SK-N-SH (cell line): ENCODE measurements at regions not wholly inside any gene's neighbourhood (a gene's known extent, or its start where the extent isn't known, plus 50 kb on each side); places are given as distances from the start of the nearest gene placed in this dataset.

Experiments
- CTCF ChIA-PET: fragments of 300-600, 350-600 bp; formaldehyde crosslinking; extraction: SDS; loops from one replicate; lab custom pipeline; 2021; lab: Yijun Ruan, JAX
- POLR2A ChIA-PET: fragments of 350-600 bp; sonication (Branson Sonifier 250); formaldehyde crosslinking; extraction: SDS; loops from one replicate; lab custom pipeline; 2020; ENCODE audit warnings: antibody characterized with exemption, inconsistent platforms; lab: Yijun Ruan, JAX
- DNase-seq: peaks from one replicate; pipeline ENCODE4 v3.0.0; 2012
- H2AFZ ChIP-seq: fragments of 200-600 bp; sonication (generic); 2 replicates; pipeline ENCODE4 v1.8.1; 2016; ENCODE audit warnings: antibody characterized with exemption, mild to moderate bottlenecking, low read depth
- H3F3A ChIP-seq: fragments of 200-600 bp; sonication (generic); replicated peaks from 2 replicates; pipeline ENCODE3; 2016; ENCODE audit warnings: antibody characterized with exemption, mild to moderate bottlenecking; ENCODE audit not compliant: insufficient read depth
- H3K27ac ChIP-seq, 2 experiments: fragments of 200-500 bp in 1 of 2; fragments of 200-600 bp in 1 of 2; sonication (Bioruptor generic) in 1 of 2; sonication (generic), shearing (Covaris generic) in 1 of 2; 2 replicates each; pipeline versions ENCODE4 v1.5.1 to v1.6.1; 2014 to 2016; ENCODE audit warnings: low read depth in 2 of 2, inconsistent platforms in 1 of 2, low read length in 1 of 2, mild to moderate bottlenecking in 1 of 2, mixed read lengths in 1 of 2
- H3K27me3 ChIP-seq: fragments of 200-600 bp; sonication (generic), shearing (Covaris generic); 2 replicates; pipeline ENCODE4 v1.6.1; 2016; ENCODE audit warnings: mixed run types; ENCODE audit not compliant: insufficient read depth
- H3K36me3 ChIP-seq, 2 experiments: fragments of 200-500 bp in 1 of 2; fragments of 200-600 bp in 1 of 2; sonication (Bioruptor generic) in 1 of 2; sonication (generic) in 1 of 2; replicated peaks in 1 of 2; 2 replicates each; pipeline versions ENCODE3 to v1.5.1; 2014 to 2016; ENCODE audit warnings: low read length in 1 of 2, mild to moderate bottlenecking in 1 of 2; ENCODE audit not compliant: insufficient read depth in 2 of 2, control insufficient read depth in 1 of 2
- H3K4me1 ChIP-seq, 2 experiments: fragments of 200-500 bp in 1 of 2; fragments of 200-600 bp in 1 of 2; sonication (Bioruptor generic) in 1 of 2; sonication (generic), shearing (Covaris generic) in 1 of 2; 2 replicates each; pipeline versions ENCODE4 v1.5.1 to v1.6.1; 2014 to 2016; ENCODE audit warnings: low read depth in 1 of 2, low read length in 1 of 2, mixed run types in 1 of 2; ENCODE audit not compliant: insufficient read depth in 2 of 2, control insufficient read depth in 1 of 2
- H3K4me2 ChIP-seq: fragments of 200-600 bp; sonication (generic), shearing (Covaris generic); 2 replicates; pipeline ENCODE4 v1.6.1; 2017; ENCODE audit warnings: mixed run types
- H3K4me3 ChIP-seq, 2 experiments: fragments of 200-500 bp in 1 of 2; fragments of 200-600 bp in 1 of 2; sonication (Bioruptor generic) in 1 of 2; sonication (generic), shearing (Covaris generic) in 1 of 2; 2 replicates each; pipeline versions ENCODE4 v1.5.1 to v1.8.1; 2014 to 2016; ENCODE audit warnings: low read depth in 2 of 2, inconsistent platforms in 1 of 2, low read length in 1 of 2, mild to moderate bottlenecking in 1 of 2, mixed read lengths in 1 of 2, moderate library complexity in 1 of 2
- H3K79me2 ChIP-seq: fragments of 200-600 bp; sonication (generic); 2 replicates; pipeline ENCODE4 v1.8.1; 2017; ENCODE audit warnings: mild to moderate bottlenecking; ENCODE audit not compliant: insufficient read depth
- H3K9ac ChIP-seq: fragments of 200-600 bp; sonication (generic); 2 replicates; pipeline ENCODE4 v1.6.1; 2017; ENCODE audit warnings: mixed run types
- H3K9me2 ChIP-seq: fragments of 200-600 bp; sonication (generic); 2 replicates; pipeline ENCODE4 v1.6.1; 2017; ENCODE audit warnings: mixed run types
- H3K9me3 ChIP-seq: fragments of 200-600 bp; sonication (generic); 2 replicates; pipeline ENCODE4 v1.6.1; 2017; ENCODE audit warnings: mixed run types, mild to moderate bottlenecking, moderate library complexity
- H4K20me1 ChIP-seq: fragments of 200-600 bp; sonication (generic); 2 replicates; pipeline ENCODE4 v1.6.1; 2017; ENCODE audit warnings: mild to moderate bottlenecking, mixed run types; ENCODE audit not compliant: insufficient read depth
- CHD2 ChIP-seq: fragments of 150-350 bp; IDR thresholded peaks from 2 replicates; pipeline ENCODE4 v1.6.1; 2018; ENCODE audit warnings: low read length; ENCODE audit not compliant: partially characterized antibody
- CTCF ChIP-seq: fragments of 200-600 bp; sonication (generic); IDR thresholded peaks from 2 replicates; pipeline ENCODE4 v1.6.1; 2017; ENCODE audit warnings: antibody characterized with exemption, mild to moderate bottlenecking, moderate library complexity
- ELF1 ChIP-seq: IDR thresholded peaks from 2 replicates; pipeline ENCODE4 v1.4.0; 2012
- FOSL2 ChIP-seq: IDR thresholded peaks from 2 replicates; pipeline ENCODE4 v1.4.0; 2012; ENCODE audit warnings: low read depth, mild to moderate bottlenecking, moderate library complexity, borderline replicate concordance
- FOXJ3 ChIP-seq: sonication (generic); formaldehyde crosslinking; IDR thresholded peaks from 2 replicates; pipeline ENCODE4 v1.5.1; 2020; ENCODE audit warnings: mild to moderate bottlenecking, missing genetic modification reagents
- FOXM1 ChIP-seq: IDR thresholded peaks from 2 replicates; pipeline ENCODE4 v1.4.0; 2012; ENCODE audit warnings: low read depth, mild to moderate bottlenecking
- GATA2 ChIP-seq: sonication (generic); formaldehyde crosslinking; IDR thresholded peaks from 2 replicates; pipeline ENCODE4 v1.5.0; 2020; ENCODE audit warnings: mild to moderate bottlenecking, missing genetic modification reagents
- NFIC ChIP-seq: IDR thresholded peaks from 2 replicates; pipeline ENCODE4 v1.4.0; 2012; ENCODE audit warnings: borderline replicate concordance
- POLR2AphosphoS5 ChIP-seq: IDR thresholded peaks from 2 replicates; pipeline ENCODE4 v1.6.1; 2012; ENCODE audit warnings: low read depth, low read length
- RFX5 ChIP-seq: IDR thresholded peaks from 2 replicates; pipeline ENCODE4 v1.6.1; 2012; ENCODE audit warnings: mild to moderate bottlenecking, improper control_type of control experiment, low read length
- SIN3A ChIP-seq: IDR thresholded peaks from 2 replicates; pipeline ENCODE4 v1.6.1; 2012; ENCODE audit warnings: low read depth, mild to moderate bottlenecking, low read length, moderate library complexity, borderline replicate concordance
- TAF1 ChIP-seq: IDR thresholded peaks from 2 replicates; pipeline ENCODE4 v1.6.1; 2012; ENCODE audit warnings: low read depth, mild to moderate bottlenecking, low read length, moderate library complexity, borderline replicate concordance
- TCF12 ChIP-seq: IDR thresholded peaks from 2 replicates; pipeline ENCODE4 v1.4.0; 2012
- YY1 ChIP-seq: IDR thresholded peaks from 2 replicates; pipeline ENCODE4 v1.4.0; 2012; ENCODE audit warnings: low read depth, mild to moderate bottlenecking
- WGBS: methylation state at CpG from one replicate; pipeline ENCODE4 v1.1.6; 2017; ENCODE audit warnings: low lambda C conversion rate; 5-methylcytosine and 5-hydroxymethylcytosine counted together
- TF ChIP-seq, protein P1 (sequence below): IDR thresholded peaks from 2 replicates; pipeline ENCODE4 v1.4.0; 2012; ENCODE audit warnings: low read depth, borderline replicate concordance
- TF ChIP-seq, protein P2 (sequence below): IDR thresholded peaks from 2 replicates; pipeline ENCODE4 v1.4.0; 2012; ENCODE audit warnings: low read depth
- TF ChIP-seq, protein P3 (sequence below): IDR thresholded peaks from 2 replicates; pipeline ENCODE4 v1.6.1; 2012; ENCODE audit warnings: mild to moderate bottlenecking, low read depth, low read length, moderate library complexity

DNA sequence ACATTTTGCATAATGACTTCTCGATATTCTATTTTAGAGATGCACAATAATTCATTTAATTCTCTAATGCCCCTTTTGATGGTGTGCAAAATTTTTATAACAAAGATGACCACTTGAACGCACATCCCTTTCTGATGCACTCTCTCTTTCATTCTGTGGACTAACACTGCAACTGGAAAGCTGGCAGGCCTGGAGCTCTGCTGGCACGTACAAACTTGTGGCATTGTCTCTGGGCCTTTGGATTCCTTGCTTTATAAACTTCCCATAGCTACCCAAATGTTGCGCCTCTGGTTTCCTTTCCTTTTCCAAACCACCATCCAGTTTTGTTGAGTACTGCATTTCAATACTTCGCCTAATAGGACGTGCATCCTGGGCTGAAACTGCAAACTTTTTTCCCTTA lies 194.5 kb upstream of the CFAP20DC start:
- TF ChIP-seq, protein P1, sequence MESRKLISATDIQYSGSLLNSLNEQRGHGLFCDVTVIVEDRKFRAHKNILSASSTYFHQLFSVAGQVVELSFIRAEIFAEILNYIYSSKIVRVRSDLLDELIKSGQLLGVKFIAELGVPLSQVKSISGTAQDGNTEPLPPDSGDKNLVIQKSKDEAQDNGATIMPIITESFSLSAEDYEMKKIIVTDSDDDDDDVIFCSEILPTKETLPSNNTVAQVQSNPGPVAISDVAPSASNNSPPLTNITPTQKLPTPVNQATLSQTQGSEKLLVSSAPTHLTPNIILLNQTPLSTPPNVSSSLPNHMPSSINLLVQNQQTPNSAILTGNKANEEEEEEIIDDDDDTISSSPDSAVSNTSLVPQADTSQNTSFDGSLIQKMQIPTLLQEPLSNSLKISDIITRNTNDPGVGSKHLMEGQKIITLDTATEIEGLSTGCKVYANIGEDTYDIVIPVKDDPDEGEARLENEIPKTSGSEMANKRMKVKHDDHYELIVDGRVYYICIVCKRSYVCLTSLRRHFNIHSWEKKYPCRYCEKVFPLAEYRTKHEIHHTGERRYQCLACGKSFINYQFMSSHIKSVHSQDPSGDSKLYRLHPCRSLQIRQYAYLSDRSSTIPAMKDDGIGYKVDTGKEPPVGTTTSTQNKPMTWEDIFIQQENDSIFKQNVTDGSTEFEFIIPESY: no peak
- TF ChIP-seq FOXJ3 (CRISPR knock-in tag) (no peak), RFX5 (no peak), CTCF (no peak), YY1 (no peak), SIN3A (no peak), FOSL2 (no peak), GATA2 (no peak), TAF1 (no peak), TCF12 (no peak), POLR2AphosphoS5 (no peak), CHD2 (no peak)
- TF ChIP-seq, protein P2, sequence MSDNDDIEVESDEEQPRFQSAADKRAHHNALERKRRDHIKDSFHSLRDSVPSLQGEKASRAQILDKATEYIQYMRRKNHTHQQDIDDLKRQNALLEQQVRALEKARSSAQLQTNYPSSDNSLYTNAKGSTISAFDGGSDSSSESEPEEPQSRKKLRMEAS: no peak
- H3K4me3 ChIP-seq: no peak overlapping the region
- CTCF ChIA-PET: interaction anchor here (0.8 kb wide), 1 partner anchor 14 kb away, joined by 3 read pairs; no protein-coding TSS in a partner anchor
- no peak overlapping the region for H3K9ac ChIP-seq
- 87% methylated on average over 6 of the region's 6 CpGs for WGBS
- H2AFZ ChIP-seq: no peak overlapping the region
- H3K27me3 ChIP-seq: no peaks in the 10 kb centered on the region
- no peaks in the 10 kb centered on the region for H3K9me2 ChIP-seq
- H3K9me3 ChIP-seq: no peaks in the 10 kb centered on the region
- H4K20me1 ChIP-seq: no peaks in the 10 kb centered on the region
- H3K4me2 ChIP-seq: no peak overlapping the region
- no peaks in the 10 kb centered on the region for H3K36me3 ChIP-seq
- H3K79me2 ChIP-seq: no peaks in the 10 kb centered on the region
- POLR2A ChIA-PET: no interaction called here
- H3K4me1 ChIP-seq: peaks cover 15 to 19% of the 10 kb centered on the region in 2 experiments; a peak in 3 of 4 replicates
- H3K27ac ChIP-seq: no peak overlapping the region; a peak in 1 of 4 replicates
- peaks cover 5% of the 10 kb centered on the region for H3F3A ChIP-seq
- DNase-seq: no peak

DNA sequence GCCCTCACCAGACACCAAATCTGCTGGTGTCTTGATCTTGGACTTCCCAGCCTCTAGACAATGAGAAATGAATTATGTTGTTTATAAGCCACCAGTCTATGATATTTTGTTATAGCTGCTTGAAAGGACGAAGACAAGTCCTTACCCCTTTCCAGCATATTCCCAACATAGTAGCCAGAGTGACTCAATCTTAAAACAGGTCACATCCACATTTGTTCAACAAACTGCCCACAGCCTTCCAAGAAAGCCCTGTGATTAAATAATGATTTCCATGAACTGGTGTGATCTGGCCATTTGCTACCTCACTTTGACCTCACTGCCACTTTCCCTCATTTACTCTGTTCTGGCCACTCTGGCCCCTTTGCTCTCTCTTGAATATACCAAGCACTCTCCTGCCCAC lies 193.7 kb upstream of the CFAP20DC start:
- H2AFZ ChIP-seq: no peak overlapping the region
- H3K9ac ChIP-seq: no peak overlapping the region
- no peaks in the 10 kb centered on the region for H3K9me2 ChIP-seq
- peaks cover 5% of the 10 kb centered on the region for H3F3A ChIP-seq
- no peaks in the 10 kb centered on the region for H3K36me3 ChIP-seq
- H3K4me3 ChIP-seq: no peak overlapping the region
- no peak overlapping the region for H3K4me2 ChIP-seq
- DNase-seq: no peak
- H3K27ac ChIP-seq: no peak overlapping the region
- no peaks in the 10 kb centered on the region for H3K79me2 ChIP-seq
- ChIA-PET CTCF (interaction anchor here (0.6 to 0.8 kb wide), 2 partner anchors 15 to 65 kb away, joined by 3 read pairs; no protein-coding TSS in a partner anchor), POLR2A (no interaction called here)
- WGBS: 45% methylated on average over 1 of the region's 1 CpG
- H3K27me3 ChIP-seq: no peaks in the 10 kb centered on the region
- H3K4me1 ChIP-seq: peaks cover 15 to 19% of the 10 kb centered on the region in 2 experiments; a peak in 3 of 4 replicates
- H3K9me3 ChIP-seq: no peaks in the 10 kb centered on the region
- no peaks in the 10 kb centered on the region for H4K20me1 ChIP-seq
- no peak for TF ChIP-seq RFX5
- TF ChIP-seq ELF1: no peak
- no peak for TF ChIP-seq TAF1
- TF ChIP-seq NFIC: no peak
- TF ChIP-seq CTCF: no peak
- TF ChIP-seq CHD2: no peak
- TF ChIP-seq FOXM1: no peak
- TF ChIP-seq, protein P3, sequence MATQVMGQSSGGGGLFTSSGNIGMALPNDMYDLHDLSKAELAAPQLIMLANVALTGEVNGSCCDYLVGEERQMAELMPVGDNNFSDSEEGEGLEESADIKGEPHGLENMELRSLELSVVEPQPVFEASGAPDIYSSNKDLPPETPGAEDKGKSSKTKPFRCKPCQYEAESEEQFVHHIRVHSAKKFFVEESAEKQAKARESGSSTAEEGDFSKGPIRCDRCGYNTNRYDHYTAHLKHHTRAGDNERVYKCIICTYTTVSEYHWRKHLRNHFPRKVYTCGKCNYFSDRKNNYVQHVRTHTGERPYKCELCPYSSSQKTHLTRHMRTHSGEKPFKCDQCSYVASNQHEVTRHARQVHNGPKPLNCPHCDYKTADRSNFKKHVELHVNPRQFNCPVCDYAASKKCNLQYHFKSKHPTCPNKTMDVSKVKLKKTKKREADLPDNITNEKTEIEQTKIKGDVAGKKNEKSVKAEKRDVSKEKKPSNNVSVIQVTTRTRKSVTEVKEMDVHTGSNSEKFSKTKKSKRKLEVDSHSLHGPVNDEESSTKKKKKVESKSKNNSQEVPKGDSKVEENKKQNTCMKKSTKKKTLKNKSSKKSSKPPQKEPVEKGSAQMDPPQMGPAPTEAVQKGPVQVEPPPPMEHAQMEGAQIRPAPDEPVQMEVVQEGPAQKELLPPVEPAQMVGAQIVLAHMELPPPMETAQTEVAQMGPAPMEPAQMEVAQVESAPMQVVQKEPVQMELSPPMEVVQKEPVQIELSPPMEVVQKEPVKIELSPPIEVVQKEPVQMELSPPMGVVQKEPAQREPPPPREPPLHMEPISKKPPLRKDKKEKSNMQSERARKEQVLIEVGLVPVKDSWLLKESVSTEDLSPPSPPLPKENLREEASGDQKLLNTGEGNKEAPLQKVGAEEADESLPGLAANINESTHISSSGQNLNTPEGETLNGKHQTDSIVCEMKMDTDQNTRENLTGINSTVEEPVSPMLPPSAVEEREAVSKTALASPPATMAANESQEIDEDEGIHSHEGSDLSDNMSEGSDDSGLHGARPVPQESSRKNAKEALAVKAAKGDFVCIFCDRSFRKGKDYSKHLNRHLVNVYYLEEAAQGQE: no peak
